GM18909 (cell line): ENCODE measurements at regions not wholly inside any gene's neighbourhood (a gene's known extent, or its start where the extent isn't known, plus 50 kb on each side); places are given as distances from the start of the nearest gene placed in this dataset.

ENCODE experiments used
- ATAC-seq: cut with Tn5 transposase; IDR thresholded peaks from one replicate; pipeline ENCODE4 v1.9.1; 2021; ENCODE audit warnings: mild to moderate bottlenecking; ENCODE audit not compliant: unreplicated experiment, poor library complexity

- no peak for ATAC-seq
Observed at GRCh38 chr3:146865175-146865755, 260.1 kb upstream of the PLSCR5 start.

DNA sequence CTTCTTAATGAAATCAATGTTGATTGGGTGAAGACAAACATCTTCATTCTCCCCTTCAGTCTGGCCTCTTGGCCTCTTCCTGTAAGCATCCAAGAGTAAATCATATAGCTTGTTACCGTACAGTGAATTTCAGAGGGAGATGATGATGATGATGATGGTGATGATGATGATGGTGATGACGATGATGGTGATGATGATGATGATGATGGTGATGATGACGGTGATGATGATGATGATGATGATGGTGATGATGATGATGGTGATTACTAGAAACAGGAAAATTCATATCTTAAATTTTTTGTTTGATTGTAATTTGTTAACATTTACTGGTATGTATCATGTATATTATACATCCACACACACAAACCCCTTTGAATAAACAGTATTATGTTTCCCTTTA, 256.1 kb upstream of the PLSCR5 start:
- ATAC-seq = no peak

- ATAC-seq = no peak
Observed at GRCh38 chr3:146854523-146854922, 249.4 kb upstream of the PLSCR5 start.

- no peak for ATAC-seq
Observed at GRCh38 chr3:146851665-146852064, 246.5 kb upstream of the PLSCR5 start.

DNA sequence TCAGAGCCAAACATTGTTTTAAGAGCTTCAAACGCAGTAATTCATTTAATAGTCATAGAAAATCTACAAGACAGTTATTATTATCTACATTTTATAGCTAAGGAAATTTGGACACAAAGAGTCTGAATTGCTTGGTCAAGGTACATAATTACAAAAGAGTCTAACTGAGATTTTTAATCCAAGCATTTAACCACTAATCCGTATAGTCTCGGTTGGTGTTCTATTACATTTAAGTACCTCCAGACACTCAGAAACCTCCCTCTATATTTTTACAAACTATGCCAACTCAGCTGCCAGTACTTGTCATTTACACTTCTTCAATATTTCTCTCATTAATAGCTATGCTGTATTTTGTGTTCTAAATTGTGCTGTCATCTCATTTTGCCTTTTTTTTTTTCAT, 240.2 kb upstream of the PLSCR5 start:
- ATAC-seq = no peak

GRCh38 chr3:146843476-146843875, 238.3 kb upstream of the PLSCR5 start:
- no peak for ATAC-seq

DNA sequence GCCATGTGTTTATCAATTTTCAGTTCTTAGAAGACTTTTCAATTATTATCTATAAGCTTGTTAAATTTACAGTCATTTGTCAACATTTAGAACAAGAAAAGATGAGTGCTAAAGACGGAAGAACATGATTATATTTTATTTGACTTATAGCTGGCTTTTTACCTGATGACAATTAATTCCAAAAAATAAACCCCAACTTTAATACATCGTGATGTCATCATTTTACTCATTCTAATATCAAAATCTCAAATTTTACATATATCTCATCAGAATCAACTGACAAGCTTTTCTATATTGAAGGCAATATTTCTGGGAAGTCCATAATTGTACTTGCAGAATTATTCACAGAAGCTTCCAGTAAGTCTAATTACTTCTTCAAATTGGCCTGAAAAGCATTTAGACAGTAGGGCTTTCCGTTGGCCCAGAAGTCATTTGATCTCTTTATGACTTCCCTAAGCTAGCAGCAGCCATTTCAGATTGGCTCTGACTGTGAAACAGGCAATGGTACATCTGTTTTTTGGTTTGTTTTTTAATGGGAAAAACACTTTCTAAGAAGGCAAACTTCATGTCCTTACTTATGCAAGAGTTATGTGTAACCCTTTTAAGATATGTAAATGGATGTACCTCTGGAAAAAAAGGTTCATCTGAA, 234.7 kb upstream of the PLSCR5 start:
- ATAC-seq = no peak

DNA sequence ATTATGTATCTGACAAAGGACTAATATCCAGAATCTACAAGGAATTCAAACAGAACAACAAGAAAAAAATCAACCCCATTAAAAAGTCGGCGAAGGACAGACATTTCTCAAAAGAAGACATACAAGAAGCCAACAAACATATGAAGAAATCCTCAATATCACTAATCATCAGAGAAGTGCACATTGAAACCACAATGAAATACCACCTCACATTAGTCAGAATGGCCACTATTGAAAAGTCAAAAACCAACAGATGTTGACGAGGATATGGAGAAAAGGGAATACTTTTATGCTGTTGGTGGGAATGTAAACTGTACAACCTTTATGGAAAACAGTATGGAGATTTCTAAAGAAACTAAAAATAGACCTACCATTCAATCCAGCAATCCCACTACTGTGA, 233.1 kb upstream of the PLSCR5 start:
- no peak for ATAC-seq

DNA sequence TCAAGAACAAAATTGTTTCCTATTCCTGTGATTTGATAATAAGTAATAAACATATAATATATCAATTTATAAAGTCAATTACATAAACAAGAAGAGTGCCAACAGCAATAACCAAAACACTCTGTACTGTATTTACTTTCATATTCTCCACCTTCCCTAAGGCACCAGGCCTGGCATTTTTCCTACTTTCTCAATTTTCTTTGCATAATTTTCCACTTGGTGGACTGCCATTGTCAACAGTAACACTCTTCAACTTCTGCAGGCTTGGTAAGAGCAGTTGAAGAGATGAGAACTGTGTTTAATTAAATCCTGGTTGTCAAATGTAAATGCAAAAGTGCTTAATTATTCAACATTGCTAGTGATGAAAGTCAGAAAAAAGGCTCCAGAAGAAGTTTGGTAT, 229.8 kb upstream of the PLSCR5 start:
- no peak for ATAC-seq

- ATAC-seq = no peak
Observed at GRCh38 chr3:146832857-146833458, 227.8 kb upstream of the PLSCR5 start.

DNA sequence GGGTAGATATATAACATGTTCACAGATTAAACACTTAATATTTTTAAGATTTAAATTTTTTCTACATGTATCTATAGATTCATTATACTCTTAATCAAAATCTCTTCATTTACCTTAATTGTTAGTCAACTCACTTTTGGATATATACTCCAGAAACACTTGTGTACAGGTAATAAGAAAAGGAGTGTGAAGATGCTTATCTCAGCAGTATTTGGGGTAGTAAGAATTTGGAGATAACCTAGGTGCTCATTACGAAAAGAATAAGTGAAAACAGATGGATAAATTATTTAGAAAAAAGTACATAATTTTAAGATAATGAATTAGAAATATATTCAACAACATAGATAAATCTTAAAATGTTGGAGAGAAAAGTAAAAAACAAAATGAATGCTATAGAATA, 226.5 kb upstream of the PLSCR5 start:
- no peak for ATAC-seq

- no peak for ATAC-seq
Observed at GRCh38 chr3:146830231-146830630, 225.1 kb upstream of the PLSCR5 start.

- no peak for ATAC-seq
Observed at GRCh38 chr3:146827836-146828235, 222.7 kb upstream of the PLSCR5 start.

DNA sequence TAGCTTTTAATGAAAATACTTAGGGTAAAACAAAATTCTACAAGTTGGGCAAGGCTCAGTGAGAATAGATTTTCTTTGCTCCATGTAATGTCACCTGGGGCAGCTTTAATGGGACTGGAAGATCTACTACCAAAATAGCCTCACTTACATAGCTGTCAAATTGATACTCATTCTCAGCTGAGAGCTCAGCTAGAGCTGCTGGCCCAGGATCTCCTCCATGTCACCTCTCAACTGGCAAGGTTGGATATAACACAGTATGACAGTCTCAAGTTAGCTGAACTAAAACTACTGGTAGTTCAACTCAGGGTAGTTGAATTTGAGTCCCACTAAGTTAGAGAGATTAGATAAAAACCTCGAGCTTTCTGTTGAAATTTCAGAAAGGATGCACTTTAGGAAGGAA, 218.5 kb upstream of the PLSCR5 start:
- no peak for ATAC-seq

DNA sequence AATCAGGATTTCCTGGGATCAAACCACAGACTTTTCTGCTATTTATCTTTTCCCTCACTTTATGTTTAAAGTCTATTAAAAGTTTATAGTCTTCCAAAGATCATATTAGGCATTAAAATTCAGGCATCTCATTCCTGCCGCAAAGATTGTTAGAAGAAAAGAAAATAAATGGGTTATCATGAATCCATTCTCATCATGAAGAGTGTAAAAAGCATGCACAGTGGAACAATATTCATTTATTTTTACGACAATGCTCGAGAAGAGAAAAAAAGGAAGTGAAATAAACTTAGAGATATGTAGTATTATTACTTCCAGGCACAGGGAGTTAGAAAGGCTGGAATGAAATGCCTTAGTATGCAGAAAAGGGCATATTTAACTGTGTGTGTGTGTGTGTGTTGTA, 213.7 kb upstream of the PLSCR5 start:
- ATAC-seq = no peak

- ATAC-seq = no peak
Observed at GRCh38 chr3:146818301-146818700, 213.2 kb upstream of the PLSCR5 start.

GRCh38 chr3:146817704-146818103, 212.6 kb upstream of the PLSCR5 start:
- ATAC-seq = no peak

- no peak for ATAC-seq
Observed at GRCh38 chr3:146814601-146815315, 209.6 kb upstream of the PLSCR5 start.

- ATAC-seq = no peak
Observed at GRCh38 chr3:146813496-146813895, 208.3 kb upstream of the PLSCR5 start.

DNA sequence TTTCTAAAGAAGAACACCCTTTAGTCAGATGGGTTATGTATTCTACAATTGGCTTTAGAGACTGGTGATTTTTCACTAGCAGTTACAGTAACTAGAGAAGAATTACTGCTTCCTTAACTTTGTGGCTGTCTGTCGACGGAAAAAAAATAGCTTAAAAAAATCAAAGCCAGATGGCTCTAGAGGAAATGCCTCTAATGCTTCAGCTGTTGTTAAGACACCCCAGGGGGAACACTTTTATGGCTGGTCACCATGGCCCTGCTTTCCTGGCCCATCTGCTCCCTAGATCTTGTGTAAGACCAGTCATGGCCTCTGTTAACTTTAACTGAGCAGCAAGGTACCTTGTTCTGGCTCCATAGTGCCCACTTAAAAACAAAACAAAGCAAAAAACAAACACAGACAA, 198.6 kb upstream of the PLSCR5 start:
- ATAC-seq = no peak

DNA sequence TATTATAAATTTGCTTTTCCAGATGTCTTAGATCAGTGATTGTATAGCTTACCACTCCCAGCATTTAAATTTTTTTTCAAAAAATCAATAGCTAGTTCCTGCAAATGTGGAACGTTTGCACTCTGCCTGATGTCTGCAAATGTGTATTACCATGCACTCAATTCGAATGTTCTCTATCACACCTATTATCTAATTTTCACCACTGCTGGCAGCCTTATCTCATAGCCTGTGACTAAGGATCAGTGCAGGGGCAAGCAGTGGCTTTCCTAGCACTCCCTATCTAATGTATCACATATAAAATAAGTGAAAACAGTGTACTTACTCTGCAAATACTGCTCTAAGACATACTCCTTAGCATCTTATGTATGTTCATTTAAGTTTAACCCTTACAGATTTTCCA, 196.3 kb upstream of the PLSCR5 start:
- ATAC-seq = no peak
